Raji (cell line): ENCODE measurements at regions not wholly inside any gene's neighbourhood (a gene's known extent, or its start where the extent isn't known, plus 50 kb on each side); places are given as distances from the start of the nearest gene placed in this dataset.

Source experiments
- POLR2A ChIP-seq: IDR thresholded peaks from 2 replicates; pipeline ENCODE4 v1.6.1; 2011; ENCODE audit warnings: low read depth, low read length, control low read depth; ENCODE audit not compliant: insufficient read depth

DNA sequence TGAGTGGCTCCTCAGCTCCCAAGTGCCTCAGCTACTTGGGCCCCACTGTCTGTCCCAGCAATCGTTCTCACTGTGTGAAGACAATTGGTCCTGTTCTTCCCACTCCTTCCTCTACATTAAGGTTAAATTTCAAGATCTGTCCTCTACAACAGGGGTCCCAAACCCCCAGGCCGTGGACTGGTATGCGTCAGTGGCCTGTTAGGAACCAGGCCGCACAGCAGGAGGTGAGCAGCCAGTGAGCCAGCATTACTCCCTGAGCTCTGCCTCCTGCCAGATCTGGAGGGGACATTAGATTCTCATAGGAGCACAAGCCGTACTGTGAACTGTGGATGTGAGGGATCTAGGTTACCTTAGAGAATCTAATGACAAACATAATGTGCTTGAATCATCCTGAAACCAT is 376.9 kb upstream of the FZD8 start:
- no peak for TF ChIP-seq POLR2A

DNA sequence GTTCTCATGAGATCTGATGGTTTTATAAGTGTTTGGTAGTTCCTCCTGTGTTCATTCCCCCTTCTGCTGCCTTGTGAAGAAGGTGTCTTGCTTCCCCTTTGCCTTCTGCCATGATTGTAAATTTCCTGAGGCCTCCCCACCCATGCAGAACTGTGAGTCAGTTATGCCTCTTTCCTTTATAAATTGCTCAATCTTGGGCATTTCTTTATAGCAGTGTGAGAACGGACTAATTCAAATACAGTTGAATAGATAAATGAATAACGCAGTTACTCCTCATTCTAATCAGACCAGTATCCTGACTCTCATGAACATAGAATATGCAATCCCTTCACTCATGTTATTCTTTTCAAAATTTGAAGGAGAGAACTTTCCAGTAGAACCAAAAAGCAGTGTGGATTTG is 375.0 kb upstream of the FZD8 start:
- no peak for TF ChIP-seq POLR2A

DNA sequence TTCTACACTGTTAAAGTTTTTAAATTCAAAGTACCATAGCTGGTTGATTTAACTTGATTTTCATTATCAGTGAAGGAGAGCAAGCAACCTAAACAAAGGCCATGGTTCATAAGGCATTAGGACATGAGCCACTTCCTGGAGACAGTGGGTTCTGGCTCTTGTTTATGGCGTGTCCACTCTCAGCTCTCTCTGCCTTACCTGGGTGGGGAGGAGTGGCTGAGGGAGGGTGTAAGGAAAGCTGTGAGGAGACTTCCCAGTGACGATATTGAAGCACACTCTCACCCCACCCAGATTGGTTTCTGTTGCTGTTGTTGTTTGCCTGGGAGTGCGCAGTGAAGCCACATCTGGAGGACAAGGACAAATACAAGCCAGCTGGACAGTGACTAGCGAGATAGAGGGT is 365.3 kb upstream of the FZD8 start:
- TF ChIP-seq POLR2A = no peak

DNA sequence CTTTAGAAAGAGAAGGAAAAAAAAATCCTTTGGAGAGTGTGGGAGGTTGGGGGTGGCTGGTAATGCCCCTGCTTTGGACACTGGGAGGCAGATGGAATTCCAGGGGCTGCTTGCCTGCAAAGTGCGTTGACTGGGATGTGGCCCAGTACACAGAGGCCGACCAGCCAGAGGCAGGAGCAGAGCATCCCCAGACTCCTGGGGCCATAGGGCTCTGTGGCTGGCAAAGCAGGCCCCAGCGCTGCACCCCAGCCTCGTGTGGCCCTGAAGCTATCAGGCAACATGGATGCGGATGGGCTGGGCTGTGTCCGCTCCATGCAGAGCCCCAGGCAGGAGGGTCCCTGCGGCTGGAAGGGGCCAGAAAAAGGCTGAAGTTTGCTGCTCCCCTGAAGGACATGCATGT is 361.6 kb upstream of the FZD8 start:
- TF ChIP-seq POLR2A = no peak

DNA sequence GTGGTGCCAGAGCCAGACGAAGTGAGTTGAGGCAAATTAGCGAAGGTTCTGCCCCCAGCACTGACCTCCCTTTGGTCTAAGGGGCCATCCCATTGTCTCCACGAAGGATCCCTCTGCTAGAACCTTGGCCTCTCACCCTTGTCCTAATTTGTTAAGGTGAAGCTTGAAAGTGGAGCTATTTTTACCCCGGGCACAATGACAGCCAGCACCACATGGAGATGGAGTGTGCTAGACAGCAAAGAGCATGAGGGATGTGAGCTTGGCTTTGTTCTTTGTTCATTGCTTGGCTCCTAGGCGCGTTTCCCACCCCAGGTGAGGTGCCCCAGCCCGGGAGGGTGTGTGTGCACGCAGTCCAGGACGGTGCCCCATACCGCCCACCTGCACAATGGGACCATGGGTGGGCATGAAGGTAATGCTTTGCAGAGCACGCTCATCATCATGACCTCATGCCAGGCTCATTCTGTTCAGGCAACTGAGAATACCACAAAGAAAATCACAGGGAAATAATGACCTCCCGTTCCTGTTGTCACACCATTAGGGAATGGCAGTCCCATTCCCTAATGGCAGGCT is 361.0 kb upstream of the FZD8 start:
- no peak for TF ChIP-seq POLR2A

DNA sequence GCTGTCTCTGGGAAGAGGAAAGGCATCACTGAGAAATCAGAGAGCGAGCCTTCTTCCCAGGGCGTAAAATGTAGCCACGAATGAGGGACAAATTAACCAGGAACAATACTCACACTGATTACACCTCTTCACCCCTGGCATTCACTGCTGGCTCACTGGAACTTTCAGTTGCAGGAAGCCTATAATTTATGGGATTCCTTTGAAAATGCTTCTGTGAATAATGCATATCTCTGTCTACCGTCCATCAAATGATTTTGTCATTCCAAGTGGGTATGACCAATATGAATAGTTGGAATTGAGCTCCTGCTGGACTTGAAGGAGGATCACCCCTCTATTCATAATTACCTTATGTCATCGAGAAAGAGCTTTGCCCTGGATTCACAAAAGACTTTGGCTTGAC is 360.3 kb upstream of the FZD8 start:
- no peak for TF ChIP-seq POLR2A

DNA sequence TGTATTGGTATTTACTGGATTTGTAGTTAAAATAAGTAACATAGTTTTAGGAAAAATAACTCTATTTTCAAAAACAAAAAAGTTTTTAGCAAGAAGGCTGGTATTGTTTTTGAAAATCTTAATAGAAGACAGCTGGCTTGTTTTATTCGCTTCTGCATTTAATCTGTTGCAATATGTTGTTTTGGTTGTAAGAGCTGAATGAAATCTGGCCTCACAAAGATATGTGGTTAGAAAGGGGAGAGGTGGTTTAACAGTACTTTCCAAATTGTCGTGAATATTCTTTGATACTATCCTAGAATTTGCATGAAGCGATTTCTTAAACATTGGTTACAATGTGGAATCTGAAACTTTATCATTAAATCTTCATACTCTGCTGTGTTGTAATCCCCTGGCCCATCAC is 355.9 kb upstream of the FZD8 start:
- TF ChIP-seq POLR2A = no peak

DNA sequence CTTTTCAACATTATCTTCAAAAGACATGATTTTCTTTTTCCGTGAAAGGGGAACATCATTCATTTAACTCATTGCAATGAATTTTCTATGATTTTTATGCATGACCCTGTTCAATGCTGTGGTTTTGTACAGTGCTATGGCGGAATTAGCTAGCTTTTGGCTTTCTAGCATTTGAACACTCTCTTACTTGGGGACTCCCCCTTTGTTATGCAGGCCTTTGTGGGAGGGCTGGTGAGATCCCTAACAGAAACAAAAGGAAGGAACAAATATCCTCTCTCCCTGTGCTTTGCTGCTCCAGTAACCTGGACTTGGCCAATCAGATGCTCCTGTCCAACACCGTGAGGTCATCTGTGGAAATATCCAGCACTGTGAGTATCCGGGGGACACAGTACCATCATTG is 353.4 kb upstream of the FZD8 start:
- TF ChIP-seq POLR2A = no peak

DNA sequence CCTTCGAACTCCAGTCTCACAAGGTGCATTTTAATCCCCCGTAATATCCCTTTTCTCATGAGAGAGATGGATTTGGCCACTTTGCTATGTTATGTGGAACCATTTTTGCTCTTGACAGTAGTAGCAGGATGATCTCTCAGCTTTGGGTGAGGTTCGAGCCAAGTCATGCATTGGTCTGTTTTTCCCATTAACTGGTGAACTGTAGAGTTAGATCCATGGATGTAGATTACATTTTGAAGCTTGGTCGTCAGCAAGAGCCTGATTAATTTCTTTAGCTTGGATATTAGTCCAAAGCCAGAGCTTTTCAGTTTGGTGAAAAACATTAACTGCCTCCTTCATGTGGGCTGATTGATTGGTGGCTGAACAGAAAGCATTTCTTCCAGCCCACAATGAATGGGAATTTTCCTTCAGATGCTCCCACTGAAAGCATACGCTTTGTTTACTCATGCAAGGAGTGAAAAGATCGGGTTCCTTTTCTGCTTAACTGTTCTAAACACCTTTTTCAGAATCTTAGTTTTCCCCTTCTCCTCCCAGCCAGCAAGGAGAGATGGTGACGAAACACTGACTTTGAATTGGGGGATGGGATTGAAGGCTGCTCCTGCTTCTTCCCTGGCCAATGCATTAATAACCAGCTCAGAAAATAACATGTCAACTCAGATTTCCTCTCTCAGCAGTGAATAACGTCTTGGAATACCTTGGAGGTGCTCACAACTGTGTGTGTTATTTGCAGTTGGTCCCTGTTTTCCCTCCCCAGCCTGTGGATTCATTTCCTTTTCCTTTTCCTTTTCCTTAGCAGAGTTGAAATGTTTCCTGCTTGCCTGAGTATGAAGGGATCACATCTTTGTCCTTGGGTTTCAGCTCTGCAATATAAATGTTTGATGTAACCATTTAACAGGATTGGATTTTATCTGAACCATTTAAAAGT is 351.8 kb upstream of the FZD8 start:
- no peak for TF ChIP-seq POLR2A

DNA sequence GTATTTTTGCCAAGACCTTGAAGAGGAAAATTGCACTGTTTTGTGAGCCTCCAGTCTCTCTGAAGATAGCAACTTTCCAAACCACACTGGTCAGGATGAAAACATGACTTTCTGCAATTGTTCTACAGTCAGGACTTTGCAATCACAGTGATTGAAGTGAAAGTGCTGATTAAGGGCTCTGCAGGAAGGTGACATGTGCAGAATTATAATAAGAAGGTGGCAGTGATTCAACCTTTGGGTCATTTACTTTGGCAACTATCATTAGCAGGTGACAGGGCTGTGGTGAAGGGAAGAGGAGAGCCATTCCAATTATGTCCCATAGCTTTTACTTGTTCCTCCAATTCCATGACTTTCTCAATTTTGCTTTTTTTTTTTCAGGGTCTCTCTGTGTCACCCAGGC is 350.0 kb upstream of the FZD8 start:
- no peak for TF ChIP-seq POLR2A

DNA sequence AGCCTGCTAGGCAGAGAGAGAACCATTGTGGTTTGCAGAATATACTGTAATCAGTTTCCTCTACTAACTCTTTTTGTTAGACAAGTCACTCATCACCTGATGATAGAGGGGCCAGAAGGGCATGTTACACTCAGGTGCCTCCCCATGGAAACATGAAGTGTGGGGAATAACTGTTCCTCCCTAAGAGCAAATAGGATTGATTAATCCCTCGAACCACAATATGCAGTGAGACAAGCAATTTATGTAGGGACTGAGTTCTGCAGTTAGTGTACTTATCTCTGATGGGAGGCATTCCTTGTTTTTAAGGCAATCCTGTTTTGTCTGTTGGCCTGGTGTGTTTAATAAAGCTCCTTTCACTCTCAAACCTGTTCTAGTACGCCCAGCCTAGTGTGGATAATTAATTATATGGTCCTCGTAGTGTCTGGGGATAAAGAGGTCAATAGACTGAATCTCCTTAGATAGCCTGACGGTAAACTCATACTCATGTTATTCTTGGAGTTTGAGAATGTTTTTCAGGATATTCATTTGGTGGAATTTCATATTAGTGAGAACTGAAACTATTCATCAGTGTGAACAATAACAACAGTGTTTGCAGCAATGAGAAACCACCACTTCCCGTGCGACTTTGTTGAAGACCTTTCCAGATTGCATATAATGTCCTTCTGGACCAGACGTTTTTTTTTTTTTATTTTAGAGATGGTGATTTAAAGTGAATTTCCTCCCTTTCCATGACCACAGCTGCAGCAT is 344.8 kb upstream of the FZD8 start:
- TF ChIP-seq POLR2A = no peak

DNA sequence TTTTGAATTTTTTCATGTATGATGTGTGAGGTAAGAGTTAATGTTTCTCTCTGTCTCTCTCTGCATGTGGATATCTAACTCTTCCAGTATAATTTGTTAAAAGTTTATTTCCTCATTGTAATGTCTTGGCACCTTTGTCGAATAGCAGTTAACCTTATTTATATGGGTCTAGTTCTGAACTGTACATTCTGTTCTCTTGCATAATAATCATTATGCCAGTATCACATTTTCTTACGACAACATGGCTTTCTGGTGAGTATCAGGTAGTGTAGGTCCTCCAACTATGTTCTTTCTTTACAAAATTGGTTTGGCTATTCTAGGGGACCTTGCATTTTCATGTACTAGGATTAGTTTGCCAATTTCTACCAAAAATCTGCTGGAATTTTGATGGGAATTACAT is 337.0 kb upstream of the FZD8 start:
- no peak for TF ChIP-seq POLR2A

DNA sequence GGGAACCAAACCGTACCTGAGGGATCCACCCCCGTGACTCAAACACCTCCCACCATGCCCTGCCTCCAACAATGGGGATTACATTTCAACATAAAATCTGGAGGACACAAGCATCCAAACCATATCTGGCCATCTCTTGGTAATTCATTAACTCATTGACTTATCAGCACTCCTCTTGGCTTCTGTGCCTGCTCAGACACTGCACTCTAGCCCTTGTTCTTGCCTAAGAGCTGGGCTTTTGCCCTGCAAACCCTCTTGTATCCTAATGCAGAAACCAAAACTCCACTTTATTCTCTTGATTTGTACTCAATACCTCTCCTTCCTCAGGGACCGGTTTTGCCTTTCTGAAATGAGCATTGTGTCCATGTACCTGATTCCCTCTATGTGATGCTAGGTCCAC is 330.2 kb upstream of the FZD8 start:
- no peak for TF ChIP-seq POLR2A

DNA sequence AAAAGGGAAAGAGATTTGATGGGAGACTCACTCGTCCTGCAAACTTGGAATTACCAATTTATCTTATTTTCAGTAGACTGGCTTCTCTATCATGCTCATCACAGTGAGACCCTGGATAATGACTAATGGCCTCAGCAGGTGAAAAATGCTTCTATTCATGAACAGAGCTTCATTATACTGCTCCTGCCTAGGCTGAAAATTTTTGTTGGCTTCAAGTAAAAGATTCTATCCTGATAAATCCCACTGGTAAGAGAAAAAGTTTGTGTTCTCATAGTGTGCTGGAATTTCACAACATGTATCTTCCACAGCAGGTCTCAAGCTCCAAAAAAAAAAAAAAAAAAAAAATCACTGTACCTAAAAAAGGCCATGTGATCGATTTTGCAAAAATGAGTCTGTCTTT is 329.3 kb upstream of the FZD8 start:
- TF ChIP-seq POLR2A = no peak

DNA sequence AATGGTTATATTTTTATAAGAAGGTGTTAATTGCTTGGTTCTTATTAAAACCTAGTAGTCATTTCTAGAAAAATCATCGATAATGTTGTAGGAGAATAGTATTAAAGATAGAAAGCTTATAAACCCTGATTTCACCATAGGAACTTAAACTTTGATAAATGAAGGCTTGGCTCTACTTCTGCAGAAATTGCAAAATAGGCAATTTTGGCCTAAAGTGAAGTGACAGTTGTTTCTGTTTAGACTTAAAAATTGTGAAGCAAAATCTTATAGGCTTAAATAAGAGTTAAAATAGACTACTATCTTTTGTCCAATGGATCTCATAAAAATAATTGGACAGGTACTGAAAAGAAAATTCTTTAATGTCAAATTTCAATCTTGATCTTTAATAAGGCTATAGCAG is 321.6 kb upstream of the FZD8 start:
- no peak for TF ChIP-seq POLR2A

DNA sequence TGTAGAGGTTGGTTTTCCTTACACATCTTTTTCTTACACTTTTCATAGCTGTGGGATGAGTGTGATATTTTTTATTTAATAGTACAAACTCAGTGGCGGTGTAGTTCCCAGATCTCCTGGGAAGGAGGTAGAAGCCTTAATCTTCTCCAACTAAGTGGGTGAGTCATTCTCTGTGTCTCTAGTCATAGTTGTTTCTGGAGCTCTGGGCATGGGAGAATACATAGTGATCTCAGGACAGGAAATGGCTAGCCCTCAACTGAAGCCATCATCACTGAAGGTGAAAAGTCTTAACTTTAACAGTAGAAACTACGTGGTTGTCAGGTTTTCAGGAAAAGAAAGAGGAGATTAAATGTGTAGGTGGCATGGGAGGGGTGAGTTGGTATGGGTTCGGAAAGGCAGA is 319.4 kb upstream of the FZD8 start:
- TF ChIP-seq POLR2A = no peak

DNA sequence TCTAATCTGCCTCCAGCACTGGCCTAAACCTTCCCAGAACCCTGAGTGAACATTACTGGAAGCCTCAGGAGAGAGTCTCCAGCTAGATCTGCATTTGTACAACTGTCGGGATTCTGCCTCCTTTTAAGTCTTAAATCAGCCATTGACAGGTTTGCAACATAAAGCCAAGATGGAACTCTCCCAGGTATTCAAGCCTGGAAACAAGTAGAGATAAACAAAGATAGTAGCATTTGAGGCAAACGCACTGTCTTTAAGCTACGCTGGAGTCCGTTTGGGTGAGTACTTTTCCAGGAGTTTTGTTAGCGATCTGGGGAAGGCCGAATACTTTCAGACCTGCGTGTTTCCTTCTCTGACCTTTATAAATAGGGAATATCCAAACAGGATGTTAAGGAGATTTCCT is 317.2 kb upstream of the FZD8 start:
- TF ChIP-seq POLR2A = no peak

DNA sequence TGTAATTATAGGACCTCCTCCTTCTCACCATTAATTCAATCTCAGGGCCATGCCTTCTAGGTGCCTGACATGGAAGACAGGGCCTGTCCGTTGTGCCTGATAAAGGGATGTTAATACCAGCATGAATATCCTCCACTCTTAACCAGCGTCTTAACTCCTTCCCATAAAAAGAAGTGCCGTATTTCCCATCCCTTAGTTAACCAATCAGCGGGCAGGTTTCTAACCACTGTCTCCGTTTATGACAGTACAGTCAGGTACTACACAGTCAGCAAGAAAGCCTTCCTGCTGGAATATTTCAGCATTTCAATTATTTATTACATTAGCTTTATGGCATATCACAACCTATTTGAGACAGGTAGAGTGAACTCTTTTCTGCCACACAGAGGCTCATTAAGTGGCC is 308.6 kb upstream of the FZD8 start:
- no peak for TF ChIP-seq POLR2A
